ENCODE measurements at regions not wholly inside any gene's neighbourhood (a gene's known extent, or its start where the extent isn't known, plus 50 kb on each side); places are given as distances from the start of the nearest gene placed in this dataset.

DNA sequence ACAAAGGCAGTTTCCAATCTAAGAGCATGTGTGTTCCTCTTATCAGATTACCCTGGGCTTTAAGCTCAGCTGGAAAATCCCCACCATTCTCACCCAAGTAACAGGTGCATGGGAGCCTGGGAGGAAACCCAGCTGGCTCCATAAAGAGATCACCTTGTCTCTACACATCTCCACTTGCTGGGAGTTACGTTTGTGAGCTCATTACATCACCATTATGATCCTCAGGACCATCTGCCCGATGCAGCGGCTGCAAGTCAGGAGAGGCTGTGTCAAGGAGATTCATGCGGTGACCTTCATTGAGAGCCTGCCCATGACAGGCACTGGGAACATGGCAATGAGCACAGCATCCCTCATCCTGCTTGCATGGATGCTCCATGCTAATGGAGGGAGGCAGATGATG, 618.0 kb downstream of the NPHP4 start:
- DNase-seq (ENCODE audit: low spot score), result no peak

DNA sequence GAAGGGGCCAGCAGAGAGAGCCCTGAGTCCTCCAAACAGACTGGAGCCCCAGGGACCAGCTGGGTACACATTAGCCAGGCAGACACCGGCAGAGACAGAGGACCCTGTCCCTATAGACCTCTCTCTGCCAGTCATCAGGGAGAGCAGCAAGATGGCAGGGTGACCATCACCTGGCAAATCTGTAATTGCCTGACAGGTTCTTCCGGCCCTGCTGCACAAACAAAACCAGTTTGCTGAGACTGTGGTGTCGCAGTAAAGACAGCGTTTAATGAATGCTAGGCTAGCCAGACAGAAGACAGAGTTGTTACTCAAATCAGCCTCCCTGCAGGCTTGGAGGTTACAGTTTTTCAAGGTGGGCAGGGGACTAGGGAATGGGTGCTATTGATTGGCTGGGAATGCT, 618.9 kb downstream of the NPHP4 start:
- intact Hi-C loops (cut with DNase I), result no loop called here
- ATAC-seq, result no peak
- no peak for DNase-seq (ENCODE audit: low spot score)

More for the DNA sequence above, 618.0 kb downstream of the NPHP4 start:
- no peak for ATAC-seq
- intact Hi-C loops (cut with DNase I), result no loop called here

DNA sequence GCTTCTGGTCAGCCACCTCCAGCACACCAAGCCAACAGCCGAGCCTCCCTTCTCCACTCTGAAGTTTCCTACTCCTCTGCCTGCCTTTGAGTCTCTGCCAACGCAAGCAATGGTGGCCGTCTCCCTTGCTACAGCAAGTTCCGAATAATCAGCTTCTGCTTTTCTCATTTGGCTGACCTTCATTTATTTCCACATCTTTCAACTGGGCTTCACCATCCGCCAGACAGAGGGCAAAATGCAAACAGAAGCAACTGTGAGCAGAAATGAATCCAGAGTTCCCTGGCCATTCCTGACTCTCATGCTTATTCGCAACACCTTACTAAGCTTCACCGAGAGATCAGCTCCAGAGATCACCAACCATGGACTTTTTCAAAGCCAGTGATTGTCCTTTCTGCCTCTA, 621.0 kb downstream of the NPHP4 start:
- ATAC-seq, result no peak
- no peak for DNase-seq (ENCODE audit: low spot score)
- intact Hi-C loops (cut with DNase I), result no loop called here

DNA sequence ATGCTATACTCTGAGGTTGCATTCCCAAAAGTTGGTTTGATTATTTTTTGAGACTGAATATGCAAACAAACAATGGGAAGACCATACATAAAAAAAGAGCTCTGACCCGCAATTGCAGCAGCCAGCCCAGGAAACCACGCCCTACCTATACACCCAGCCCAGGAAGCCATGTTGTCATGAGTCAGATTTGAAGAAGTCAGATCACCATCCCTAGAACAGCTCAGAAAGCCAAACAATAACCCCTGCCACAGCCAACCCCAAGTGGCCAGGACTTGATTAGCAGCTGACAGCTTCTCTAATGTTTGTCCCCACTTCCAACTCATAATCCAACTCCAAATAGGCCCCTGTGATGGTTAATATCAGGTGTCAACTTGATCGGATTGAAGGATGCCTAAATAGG, 621.9 kb downstream of the NPHP4 start:
- intact Hi-C loops (cut with DNase I), result no loop called here
- no peak for DNase-seq (ENCODE audit: low spot score)
- ATAC-seq, result no peak

DNA sequence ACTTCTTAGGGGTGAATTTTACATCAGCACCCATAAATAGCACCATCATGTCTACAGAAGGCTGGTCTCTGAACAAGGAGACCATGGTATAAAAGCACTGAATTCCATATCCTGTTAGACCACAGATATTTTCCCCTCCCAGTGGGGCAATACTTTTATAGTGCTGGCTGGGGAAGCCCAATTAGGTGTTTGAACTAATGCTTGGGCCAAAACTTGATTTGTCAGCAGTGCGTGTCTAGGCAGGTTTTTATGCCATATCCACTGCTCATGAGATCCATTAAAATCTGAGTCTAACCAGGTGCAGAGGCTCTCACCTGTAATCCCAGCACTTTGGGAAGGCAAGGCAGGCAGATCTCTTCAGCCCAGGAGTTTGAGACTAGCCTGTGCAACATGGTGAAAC, 623.0 kb downstream of the NPHP4 start:
- intact Hi-C loops (cut with DNase I), result no loop called here
- ATAC-seq (no peak), DNase-seq (ENCODE audit: low spot score) (no peak)

DNA sequence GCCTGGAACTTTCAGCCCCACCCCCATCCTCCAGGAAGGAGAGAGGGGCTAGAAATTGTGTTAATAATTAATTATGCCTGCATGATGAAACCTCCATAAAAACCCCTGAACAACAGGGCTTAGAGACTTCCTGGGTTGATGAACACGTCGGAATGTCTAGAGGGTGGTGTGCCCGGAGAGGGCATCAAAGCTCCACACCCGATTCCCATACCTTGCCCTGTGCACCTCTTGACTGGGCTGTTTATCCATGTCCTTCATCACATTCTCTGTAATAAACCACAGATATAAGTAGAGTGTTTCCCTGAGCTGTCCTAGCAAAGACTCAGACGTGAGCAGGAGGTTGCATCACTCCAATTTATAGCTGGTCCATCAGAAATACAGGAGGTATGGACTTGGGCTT, 624.0 kb downstream of the NPHP4 start:
- ATAC-seq, result no peak
- no peak for DNase-seq (ENCODE audit: low spot score)
- intact Hi-C loops (cut with DNase I), result no loop called here

DNA sequence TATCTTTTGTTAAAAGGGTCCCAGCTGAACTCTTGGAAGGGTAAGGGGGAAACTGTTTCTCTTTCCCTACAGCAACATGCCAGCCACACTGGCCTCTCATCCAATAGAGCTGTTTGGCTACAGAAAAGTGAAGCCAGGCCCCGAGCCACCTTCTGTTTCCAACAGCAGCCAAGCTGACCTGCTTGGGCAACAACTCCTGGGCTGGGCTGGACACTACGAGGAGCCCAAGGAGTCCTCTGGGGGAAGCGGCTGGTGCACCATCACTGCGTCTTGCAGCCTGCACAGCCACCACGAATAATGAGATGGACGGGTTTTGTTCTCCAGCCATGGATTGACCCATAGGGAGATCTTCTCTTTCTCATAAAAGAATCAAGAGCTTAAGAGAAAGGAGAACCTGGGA, 624.9 kb downstream of the NPHP4 start:
- intact Hi-C loops (cut with DNase I), result no loop called here
- ATAC-seq (no peak), DNase-seq (ENCODE audit: low spot score) (no peak)

DNA sequence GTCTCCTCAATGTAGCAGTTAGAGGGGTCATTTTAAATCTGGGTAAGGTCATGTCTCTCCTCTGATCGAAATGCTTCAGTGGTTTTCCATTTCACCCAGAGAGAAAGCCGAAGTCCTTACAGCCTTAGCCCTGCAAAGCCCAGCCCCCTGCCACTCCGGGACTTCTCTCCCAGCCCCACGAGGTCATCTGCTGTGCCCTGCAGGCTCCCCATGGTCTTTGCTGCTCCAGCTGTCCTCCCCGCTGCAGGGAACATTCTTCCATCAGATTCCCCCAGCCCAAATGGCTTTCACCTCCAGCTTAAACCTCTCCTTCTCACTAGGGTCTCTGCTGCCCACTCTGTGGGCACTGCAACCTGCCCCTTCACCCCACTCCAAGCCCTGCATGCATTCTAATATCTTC, 626.5 kb downstream of the NPHP4 start:
- DNase-seq (ENCODE audit: low spot score), result no peak
- ATAC-seq, result no peak
- intact Hi-C loops (cut with DNase I), result no loop called here

DNA sequence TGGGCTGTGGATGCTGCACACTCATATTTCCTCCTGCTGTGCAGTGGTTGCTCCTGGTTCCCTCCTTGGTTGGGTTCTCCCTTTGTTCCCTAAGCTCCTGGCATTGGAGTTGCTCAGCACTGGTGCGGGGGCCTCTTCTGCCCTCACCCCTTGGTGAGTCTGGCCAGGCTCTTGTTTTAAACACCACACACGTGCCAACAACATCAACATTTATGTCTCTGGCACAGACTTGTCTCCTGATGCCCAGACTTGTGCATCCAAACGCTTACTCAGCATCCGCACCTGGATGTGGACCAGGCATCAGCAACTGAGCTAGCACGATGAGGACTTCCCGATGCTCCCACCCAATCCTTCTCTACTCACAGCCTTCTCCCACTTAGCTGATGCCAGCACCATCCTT, 627.6 kb downstream of the NPHP4 start:
- ATAC-seq (no peak), DNase-seq (ENCODE audit: low spot score) (no peak)
- intact Hi-C loops (cut with DNase I), result no loop called here

DNA sequence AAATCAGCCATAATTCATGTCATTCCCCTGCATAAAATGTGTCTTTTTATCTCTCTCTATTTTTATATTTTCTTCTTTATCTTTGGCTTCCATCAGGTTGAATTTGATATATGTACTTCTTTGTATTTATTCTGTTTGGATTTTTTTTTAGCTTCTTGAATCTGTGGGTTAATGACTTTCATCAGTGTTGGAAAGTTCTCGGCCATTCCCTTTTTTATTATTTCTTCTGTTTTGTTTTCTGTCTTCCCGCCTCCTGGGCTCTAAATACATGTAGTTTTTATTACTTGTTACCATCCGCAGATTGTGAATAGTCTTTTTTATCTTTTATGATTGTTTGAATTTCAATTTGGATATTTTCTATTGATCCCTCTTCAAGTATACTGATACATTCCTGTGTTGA, 637.5 kb downstream of the NPHP4 start:
- no peak for DNase-seq (ENCODE audit: low spot score)
- no peak for ATAC-seq
- intact Hi-C loops (cut with DNase I), result no loop called here

DNA sequence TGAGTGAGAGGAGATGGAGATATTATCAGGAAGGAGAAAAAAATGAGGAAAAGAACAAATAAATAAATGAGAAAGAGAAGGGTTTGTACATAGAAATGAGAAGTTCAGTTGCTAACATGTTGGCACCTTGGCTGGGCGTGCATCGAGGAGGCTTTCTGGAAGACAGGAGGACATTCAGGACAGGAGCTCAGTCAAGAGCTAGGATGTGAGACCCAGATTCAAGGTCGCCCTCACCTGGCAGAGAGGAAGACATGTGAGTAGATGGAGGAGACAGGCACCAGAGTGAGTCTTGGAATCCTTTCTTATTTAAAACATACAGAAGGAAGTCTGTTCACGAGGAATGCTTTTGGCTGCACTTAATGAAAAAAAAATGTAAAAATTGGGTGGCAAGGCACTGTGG, 640.9 kb downstream of the NPHP4 start:
- ATAC-seq, result no peak
- no peak for DNase-seq (ENCODE audit: low spot score)
- intact Hi-C loops (cut with DNase I), result no loop called here

DNA sequence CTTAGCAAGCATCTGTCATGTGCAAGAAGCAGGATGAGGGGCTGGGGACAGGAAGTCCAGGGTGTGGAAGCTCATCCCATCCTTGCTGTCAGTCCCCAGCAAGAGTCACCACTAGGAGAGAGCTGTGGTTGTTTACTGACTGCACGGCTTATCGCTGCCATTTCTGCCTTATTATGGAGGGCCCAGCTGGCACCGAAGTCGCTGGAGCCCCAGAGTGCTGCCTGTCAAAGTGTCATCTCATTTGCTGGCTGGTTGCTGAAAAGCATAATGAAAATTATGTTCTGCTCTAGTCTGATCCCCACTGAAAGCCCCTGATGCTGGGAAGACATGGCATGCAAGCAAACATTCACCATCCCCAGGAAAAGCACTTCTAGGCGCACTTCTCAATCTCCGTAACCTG, 642.7 kb downstream of the NPHP4 start:
- DNase-seq (ENCODE audit: low spot score), result no peak
- no peak for ATAC-seq
- intact Hi-C loops (cut with DNase I), result no loop called here

DNA sequence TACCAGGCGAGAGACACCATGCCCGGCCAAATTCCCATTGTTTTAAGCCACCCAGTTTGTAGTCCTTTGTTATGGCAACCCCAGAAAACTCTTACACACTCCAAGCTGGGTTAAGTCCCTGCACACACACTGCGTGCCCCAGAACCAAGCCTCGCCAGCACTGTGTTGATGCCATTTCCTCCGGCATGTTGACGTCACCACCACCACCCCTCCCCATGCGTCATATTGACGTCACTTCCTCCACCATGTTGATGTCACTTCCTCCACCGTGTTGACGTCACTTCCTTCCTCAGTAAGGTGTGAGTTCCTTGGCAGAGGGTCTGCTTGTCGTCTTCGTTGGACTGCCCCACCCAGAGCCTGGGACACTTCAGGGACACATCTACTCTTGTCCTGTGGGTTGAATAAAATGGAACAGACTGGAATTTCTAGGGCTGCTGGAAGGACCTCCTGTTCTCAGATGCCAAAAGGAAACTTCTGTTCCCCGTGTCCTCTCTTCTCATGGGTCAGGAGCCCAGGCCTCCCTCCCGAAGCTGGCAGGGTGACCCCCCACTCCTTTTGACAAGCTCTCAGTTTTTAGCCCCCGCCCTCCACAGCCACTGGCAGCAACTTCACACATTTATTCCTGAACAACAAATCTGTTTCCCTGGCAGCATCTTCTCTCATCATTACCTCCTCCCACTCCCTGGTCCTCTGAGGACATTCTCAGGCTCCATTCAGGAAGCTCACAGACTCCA, 643.3 kb downstream of the NPHP4 start:
- DNase-seq (ENCODE audit: low spot score) (no peak), ATAC-seq (no peak)
- intact Hi-C loops (cut with DNase I), result no loop called here

DNA sequence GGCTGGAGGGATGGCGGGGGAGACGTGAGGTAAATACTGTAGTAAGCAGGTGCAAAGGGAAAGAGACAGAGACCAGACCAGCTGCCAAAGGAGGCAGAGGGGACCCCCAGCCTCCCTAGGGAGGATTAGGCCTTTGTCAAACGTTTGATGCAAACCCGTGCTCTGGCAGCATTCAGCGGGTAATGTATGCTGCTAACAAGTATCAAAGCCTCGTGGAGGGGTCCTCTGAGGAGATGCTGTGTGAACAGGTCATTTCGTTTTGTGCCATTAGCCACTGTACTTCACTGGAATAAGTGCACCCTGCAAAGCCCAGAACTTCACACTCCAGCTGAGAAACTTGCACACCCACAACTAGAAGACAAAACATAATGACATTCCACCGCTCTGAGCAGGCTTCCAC, 644.5 kb downstream of the NPHP4 start:
- DNase-seq (ENCODE audit: low spot score) (no peak), ATAC-seq (no peak)
- intact Hi-C loops (cut with DNase I), result no loop called here

DNA sequence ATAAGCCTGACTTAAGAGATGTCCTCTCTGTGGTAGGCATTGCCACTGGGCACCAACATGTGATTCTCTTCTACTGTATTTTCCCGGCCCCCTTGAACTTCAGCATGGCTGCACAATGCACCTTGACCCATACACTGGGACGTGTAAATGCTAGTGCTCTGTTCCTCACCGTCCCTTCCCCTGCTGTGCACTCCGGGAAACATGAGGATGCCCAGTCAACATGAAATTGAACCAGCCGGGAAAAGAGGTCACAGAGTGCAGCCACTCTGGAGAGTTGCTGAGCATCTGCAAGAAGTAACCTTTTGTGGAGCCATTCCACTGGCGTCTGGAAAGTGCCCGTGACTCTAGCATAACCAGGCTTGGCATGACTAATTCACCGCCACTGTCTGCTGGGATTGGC, 646.7 kb downstream of the NPHP4 start:
- ATAC-seq, result no peak
- DNase-seq (ENCODE audit: low spot score), result no peak
- intact Hi-C loops (cut with DNase I), result no loop called here

DNA sequence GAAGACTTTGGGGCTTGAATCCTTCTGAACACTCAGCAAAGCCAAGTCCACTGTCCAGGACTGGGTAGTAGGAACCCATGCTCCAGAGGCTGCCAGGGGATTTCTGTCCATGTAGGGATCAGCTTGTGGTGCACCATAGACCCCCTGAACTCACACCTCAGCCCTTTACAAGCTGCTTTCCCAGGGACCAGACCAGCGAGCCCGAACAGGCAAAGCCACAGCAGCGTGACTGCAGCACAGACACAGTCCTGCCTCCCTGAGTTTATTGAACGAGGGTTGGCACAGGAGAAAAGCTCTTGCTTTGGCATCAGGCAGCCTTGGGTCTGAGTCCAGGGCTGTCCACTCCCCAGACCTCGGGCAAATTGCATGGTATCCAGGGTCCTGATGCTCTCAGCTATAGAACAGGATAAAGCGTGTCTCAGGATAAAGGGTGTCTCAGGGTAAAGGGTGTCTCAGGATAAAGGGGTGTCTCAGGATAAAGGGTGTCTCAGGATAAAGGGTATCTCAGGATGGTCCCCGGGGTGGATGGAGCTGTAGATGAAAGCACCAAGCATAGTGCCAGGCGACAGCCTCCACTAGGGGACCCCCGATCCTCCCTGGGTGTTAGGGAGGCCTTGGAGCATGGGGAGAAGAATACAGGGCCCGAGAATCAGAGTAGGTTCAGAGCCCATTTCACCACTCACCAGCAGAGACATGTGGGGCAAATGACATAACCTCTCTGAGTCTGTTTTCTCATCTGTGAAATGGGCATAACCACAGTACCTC, 648.8 kb downstream of the NPHP4 start:
- intact Hi-C loops (cut with DNase I), result no loop called here
- no peak for DNase-seq (ENCODE audit: low spot score)
- ATAC-seq, result no peak

DNA sequence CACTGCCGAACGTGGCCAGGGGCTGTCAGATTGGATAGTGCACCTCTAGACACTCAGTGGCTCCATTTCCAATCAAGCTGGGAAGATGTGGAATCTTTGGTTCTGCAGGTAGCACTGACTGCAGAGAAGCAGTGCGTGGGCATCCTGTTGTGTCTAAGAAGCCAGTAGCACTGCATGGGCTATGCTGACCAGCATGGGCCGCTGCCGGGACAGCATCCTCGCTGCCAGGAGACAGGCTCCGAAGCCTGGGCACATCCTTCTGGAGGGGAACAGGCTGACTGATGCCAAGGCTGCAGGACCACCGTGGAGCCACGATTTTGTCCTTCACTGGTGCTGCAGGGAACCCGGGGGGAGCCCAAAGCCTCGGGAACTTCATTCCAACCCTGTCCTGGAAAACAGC, 649.4 kb downstream of the NPHP4 start:
- intact Hi-C loops (cut with DNase I), result no loop called here
- no peak for DNase-seq (ENCODE audit: low spot score)

DNA sequence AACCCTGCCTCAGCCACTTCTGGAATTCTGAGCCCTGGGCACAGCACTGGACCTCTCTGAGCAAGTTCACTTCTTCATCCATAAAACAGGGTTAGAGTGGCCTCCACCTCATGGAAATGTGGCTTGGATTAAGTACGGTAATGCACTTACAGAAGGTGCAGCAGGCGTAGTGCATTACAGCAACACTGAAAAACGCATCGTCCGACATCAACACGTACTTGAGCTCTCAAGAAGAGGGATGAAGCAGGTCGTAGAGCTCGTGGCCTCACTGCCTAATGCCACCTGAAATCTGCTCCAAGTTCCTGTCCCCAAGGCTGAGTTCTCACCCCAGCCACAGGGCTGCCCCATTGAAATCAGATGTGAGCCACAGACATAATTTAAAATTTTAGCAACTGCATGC, 650.1 kb downstream of the NPHP4 start:
- DNase-seq (ENCODE audit: low spot score) (no peak), ATAC-seq (no peak)
- intact Hi-C loops (cut with DNase I), result no loop called here

More for the DNA sequence above, 649.4 kb downstream of the NPHP4 start:
- no peak for ATAC-seq

DNA sequence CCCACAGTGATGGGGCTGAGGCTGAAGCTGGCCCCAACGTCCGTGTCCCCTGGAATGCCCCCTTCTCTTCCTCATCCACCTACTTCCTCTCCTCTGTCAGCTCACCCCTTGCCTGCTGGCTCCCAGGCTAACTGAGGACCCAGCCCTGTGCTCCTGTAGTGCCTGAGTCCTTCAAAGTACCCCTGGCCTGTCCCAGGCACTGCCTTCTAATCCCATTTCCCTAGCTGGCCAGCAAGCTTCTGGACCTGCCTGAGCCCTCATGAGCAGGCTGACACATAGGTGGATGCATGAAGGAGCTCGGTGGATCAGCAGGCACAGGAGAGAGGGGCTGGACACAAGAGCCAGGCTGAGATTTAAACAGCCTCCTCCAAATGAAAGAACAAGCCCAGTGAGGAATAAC, 650.8 kb downstream of the NPHP4 start:
- DNase-seq (ENCODE audit: low spot score) (no peak), ATAC-seq (no peak)
- intact Hi-C loops (cut with DNase I), result no loop called here

DNA sequence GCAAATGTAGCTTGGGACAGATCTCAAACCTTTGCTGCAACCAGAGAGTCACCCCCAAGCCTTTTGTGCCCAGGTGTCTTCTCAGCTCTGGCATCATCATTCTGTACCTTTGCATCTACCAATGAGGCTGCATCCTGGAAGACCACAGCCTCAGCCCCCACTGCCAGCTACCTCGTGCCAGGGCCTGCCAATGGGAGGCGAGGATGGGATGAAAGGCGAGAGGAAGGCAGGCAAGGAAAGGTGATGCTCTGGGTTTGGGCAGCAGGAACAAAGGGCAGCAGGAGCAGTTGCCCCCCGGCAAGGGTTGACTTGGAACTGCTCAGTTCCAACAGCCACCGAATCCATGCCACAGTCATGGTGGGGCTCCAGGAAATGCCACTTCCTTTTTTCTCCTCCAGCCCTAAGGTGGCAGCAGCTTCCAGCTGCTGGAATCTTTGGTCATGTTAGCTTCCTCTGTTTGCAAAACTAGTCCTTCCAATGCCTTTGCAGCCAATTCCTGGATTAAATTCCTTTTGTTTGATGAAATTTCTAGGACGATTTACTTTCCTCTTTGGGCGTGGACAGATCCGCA, 651.6 kb downstream of the NPHP4 start:
- intact Hi-C loops (cut with DNase I), result no loop called here
- ATAC-seq (no peak), DNase-seq (ENCODE audit: low spot score) (no peak)

DNA sequence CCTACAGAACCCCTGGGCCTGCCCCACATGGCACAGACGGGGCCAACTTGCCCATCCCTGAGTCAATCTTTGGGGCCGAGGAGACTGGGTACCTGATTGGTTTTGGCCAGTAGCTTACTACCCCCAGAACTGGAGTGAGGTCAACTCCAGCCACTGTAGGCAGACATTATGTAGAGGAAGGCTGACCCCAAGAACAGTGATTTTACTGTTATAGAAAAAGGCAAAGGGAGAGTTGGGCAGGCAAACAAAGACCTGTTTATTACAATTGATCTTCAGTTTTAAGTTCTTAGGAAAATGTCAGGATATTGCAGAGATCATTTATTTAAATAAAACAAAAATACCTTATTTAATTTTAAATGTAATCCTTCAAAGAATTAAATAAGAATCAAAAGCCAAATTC, 653.8 kb downstream of the NPHP4 start:
- intact Hi-C loops (cut with DNase I), result no loop called here
- no peak for DNase-seq (ENCODE audit: low spot score)
- no peak for ATAC-seq

Measured in sciatic nerve (tissue), 2 donors.